ENCODE measurements at regions not wholly inside any gene's neighbourhood (a gene's known extent, or its start where the extent isn't known, plus 50 kb on each side); places are given as distances from the start of the nearest gene placed in this dataset.

- no peak for TF ChIP-seq POLR2A (IDR thresholded peaks at IDR 0.05; ENCODE audit: low read length)
- TF ChIP-seq GATA1 (IDR thresholded peaks at IDR 0.05; ENCODE audit: low read depth, low read length) = no peak
These were observed 172.3 kb downstream of the DUSP6 start for GRCh38 chr12:89179983-89180382.
